ENCODE measurements at regions not wholly inside any gene's neighbourhood (a gene's known extent, or its start where the extent isn't known, plus 50 kb on each side); places are given as distances from the start of the nearest gene placed in this dataset.

- TF ChIP-seq POLR2A (IDR thresholded peaks at IDR 0.05) (no peak), CTCF (IDR thresholded peaks at IDR 0.05) (no peak), EP300 (IDR thresholded peaks at IDR 0.05) (no peak), POLR2AphosphoS5 (IDR thresholded peaks at IDR 0.05) (no peak)
Measured at GRCh38 chr10:37534166-37534565, 323.2 kb downstream of the ZNF248 start.
